Immature natural killer cell (primary cell): ENCODE measurements at regions not wholly inside any gene's neighbourhood (a gene's known extent, or its start where the extent isn't known, plus 50 kb on each side); places are given as distances from the start of the nearest gene placed in this dataset.
"Not testable (repeated sequence)": the region's sequence is repeated elsewhere in the genome, so short reads cannot be mapped to it uniquely, and the experiment has no call there.

ENCODE experiments used
- DNase-seq, 3 donors: peaks; one replicate each; pipeline ENCODE4 v3.0.0; 2022; ENCODE audit warnings: mixed read lengths in 1 of 3
- H3K27ac Mint-ChIP-seq, 6 donors: one replicate each; pipeline ENCODE4 v1.8.0; 2020; ENCODE audit warnings: mixed read lengths in 6 of 6, mild to moderate bottlenecking in 5 of 6, inconsistent platforms in 4 of 6, moderate library complexity in 3 of 6
- H3K27me3 Mint-ChIP-seq, 3 donors: one replicate each; pipeline ENCODE4 v1.8.0; 2020 to 2021; ENCODE audit warnings: low read depth in 3 of 3, mild to moderate bottlenecking in 3 of 3, mixed read lengths in 3 of 3, moderate library complexity in 3 of 3, inconsistent platforms in 1 of 3
- H3K36me3 Mint-ChIP-seq, 3 donors: one replicate each; pipeline ENCODE4 v1.8.0; 2020; ENCODE audit warnings: mixed read lengths in 3 of 3, inconsistent platforms in 2 of 3, mild to moderate bottlenecking in 2 of 3
- H3K4me1 Mint-ChIP-seq, 2 donors: one replicate each; pipeline ENCODE4 v1.8.0; 2020; ENCODE audit warnings: inconsistent platforms in 2 of 2, mild to moderate bottlenecking in 2 of 2, mixed read lengths in 2 of 2, moderate library complexity in 1 of 2
- H3K4me3 Mint-ChIP-seq, 5 donors: one replicate each; pipeline ENCODE4 v1.8.0; 2020; ENCODE audit warnings: mild to moderate bottlenecking in 5 of 5, mixed read lengths in 5 of 5, inconsistent platforms in 3 of 5, moderate library complexity in 3 of 5
- H3K9me3 Mint-ChIP-seq, 6 donors: one replicate each; pipeline ENCODE4 v1.8.0; 2020; ENCODE audit warnings: mild to moderate bottlenecking in 6 of 6, mixed read lengths in 6 of 6, inconsistent platforms in 4 of 6, moderate library complexity in 3 of 6

GRCh38 chr11:122604621-122605020, 50.9 kb upstream of the UBASH3B start:
- no peaks in the 10 kb centered on the region for H3K9me3 Mint-ChIP-seq
- H3K4me3 Mint-ChIP-seq: no peak overlapping the region
- H3K4me1 Mint-ChIP-seq: peaks cover 5 to 6% of the 10 kb centered on the region in 2 donors
- H3K36me3 Mint-ChIP-seq: no peaks in the 10 kb centered on the region
- H3K27me3 Mint-ChIP-seq: peaks cover 2 to 9% (median 7%) of the 10 kb centered on the region in 3 donors
- H3K27ac Mint-ChIP-seq: no peak overlapping the region
- no peak for DNase-seq

- no peaks in the 10 kb centered on the region for H3K36me3 Mint-ChIP-seq
- peaks cover 2 to 7% (median 2%) of the 10 kb centered on the region in 3 donors for H3K27me3 Mint-ChIP-seq
- no peak overlapping the region for H3K4me3 Mint-ChIP-seq
- no peak overlapping the region for H3K27ac Mint-ChIP-seq
- no peak for DNase-seq
- H3K9me3 Mint-ChIP-seq: no peaks in the 10 kb centered on the region
- H3K4me1 Mint-ChIP-seq: peaks cover 5 to 6% of the 10 kb centered on the region in 2 donors
Measured at GRCh38 chr11:122601141-122602125, 54.1 kb upstream of the UBASH3B start.

- H3K9me3 Mint-ChIP-seq: no peaks in the 10 kb centered on the region
- H3K27ac Mint-ChIP-seq: no peak overlapping the region
- no peak overlapping the region for H3K4me3 Mint-ChIP-seq
- no peak for DNase-seq
- H3K4me1 Mint-ChIP-seq: peaks cover 5 to 6% of the 10 kb centered on the region in 2 donors
- H3K36me3 Mint-ChIP-seq: no peaks in the 10 kb centered on the region
- H3K27me3 Mint-ChIP-seq: peaks cover 2 to 7% (median 2%) of the 10 kb centered on the region in 3 donors
Measured at GRCh38 chr11:122600290-122600689, 55.2 kb upstream of the UBASH3B start.

- Mint-ChIP-seq H3K27ac (no peak overlapping the region), H3K4me1 (peaks cover 4 to 6% of the 10 kb centered on the region in 2 donors), H3K36me3 (no peaks in the 10 kb centered on the region), H3K9me3 (no peaks in the 10 kb centered on the region), H3K4me3 (no peak overlapping the region), H3K27me3 (peaks cover 2 to 7% (median 2%) of the 10 kb centered on the region in 3 donors)
- DNase-seq: no peak
Measured at GRCh38 chr11:122599434-122599833, 56.1 kb upstream of the UBASH3B start.

GRCh38 chr11:122598971-122599370, 56.6 kb upstream of the UBASH3B start:
- no peaks in the 10 kb centered on the region for H3K9me3 Mint-ChIP-seq
- H3K4me3 Mint-ChIP-seq: no peak overlapping the region
- H3K36me3 Mint-ChIP-seq: no peaks in the 10 kb centered on the region
- DNase-seq: no peak
- H3K4me1 Mint-ChIP-seq: peaks cover 2 to 6% of the 10 kb centered on the region in 2 donors
- H3K27ac Mint-ChIP-seq: no peak overlapping the region
- H3K27me3 Mint-ChIP-seq: peaks cover 2 to 7% (median 2%) of the 10 kb centered on the region in 3 donors

GRCh38 chr11:122597511-122597910, 58.0 kb upstream of the UBASH3B start:
- no peak for DNase-seq
- Mint-ChIP-seq H3K4me3 (no peak overlapping the region), H3K27me3 (peaks cover 2 to 8% (median 2%) of the 10 kb centered on the region in 3 donors), H3K4me1 (no peaks in the 10 kb centered on the region), H3K36me3 (no peaks in the 10 kb centered on the region), H3K9me3 (no peaks in the 10 kb centered on the region), H3K27ac (no peak overlapping the region)

- Mint-ChIP-seq H3K27ac (no peak overlapping the region), H3K4me3 (no peak overlapping the region), H3K36me3 (no peaks in the 10 kb centered on the region), H3K9me3 (no peaks in the 10 kb centered on the region), H3K27me3 (peaks cover 0 to 17% (median 4%) of the 10 kb centered on the region in 3 donors), H3K4me1 (no peaks in the 10 kb centered on the region)
- DNase-seq: no peak
Measured at GRCh38 chr11:122594986-122595645, 60.4 kb upstream of the UBASH3B start.

GRCh38 chr11:122593473-122594420, 61.8 kb upstream of the UBASH3B start:
- no peak overlapping the region for H3K27ac Mint-ChIP-seq
- DNase-seq: no peak
- H3K27me3 Mint-ChIP-seq: peaks cover 3 to 23% (median 5%) of the 10 kb centered on the region in 3 donors
- no peak overlapping the region for H3K4me3 Mint-ChIP-seq
- H3K4me1 Mint-ChIP-seq: no peaks in the 10 kb centered on the region
- no peaks in the 10 kb centered on the region for H3K9me3 Mint-ChIP-seq
- peaks cover 0 to 4% (median 0%) of the 10 kb centered on the region in 3 donors for H3K36me3 Mint-ChIP-seq

- peaks cover 3 to 23% (median 7%) of the 10 kb centered on the region in 3 donors for H3K27me3 Mint-ChIP-seq
Measured at GRCh38 chr11:122592641-122593040, 62.9 kb upstream of the UBASH3B start.

GRCh38 chr11:122584670-122585069, 70.9 kb upstream of the UBASH3B start:
- peaks cover 0 to 5% (median 0%) of the 10 kb centered on the region in 3 donors for H3K36me3 Mint-ChIP-seq
- H3K4me3 Mint-ChIP-seq: no peak overlapping the region
- no peak for DNase-seq
- no peak overlapping the region for H3K27ac Mint-ChIP-seq
- H3K9me3 Mint-ChIP-seq: peaks cover 0 to 3% (median 0%) of the 10 kb centered on the region in 6 donors
- H3K4me1 Mint-ChIP-seq: peaks cover 11 to 14% of the 10 kb centered on the region in 2 donors
- peaks cover 3 to 8% (median 6%) of the 10 kb centered on the region in 3 donors for H3K27me3 Mint-ChIP-seq

More at GRCh38 chr11:122592641-122593040, 62.9 kb upstream of the UBASH3B start:
- H3K36me3 Mint-ChIP-seq: peaks cover 0 to 5% (median 4%) of the 10 kb centered on the region in 3 donors
- peaks cover 0 to 3% (median 0%) of the 10 kb centered on the region in 6 donors for H3K9me3 Mint-ChIP-seq
- H3K4me1 Mint-ChIP-seq: no peaks in the 10 kb centered on the region
- no peak overlapping the region for H3K27ac Mint-ChIP-seq
- DNase-seq: no peak
- no peak overlapping the region for H3K4me3 Mint-ChIP-seq

- Mint-ChIP-seq H3K4me3 (peak overlapping the region in 3 of 5 donors; percentile 82 to 88 (median 82)), H3K4me1 (peaks cover 11 to 14% of the 10 kb centered on the region in 2 donors)
- H3K27ac Mint-ChIP-seq, H3K27me3 Mint-ChIP-seq, H3K9me3 Mint-ChIP-seq, H3K36me3 Mint-ChIP-seq, DNase-seq: not testable (repeated sequence)
Measured at GRCh38 chr11:122580071-122580470, 75.5 kb upstream of the UBASH3B start.

- Mint-ChIP-seq H3K4me3 (no peak overlapping the region), H3K9me3 (no peaks in the 10 kb centered on the region), H3K36me3 (no peaks in the 10 kb centered on the region), H3K27ac (no peak overlapping the region), H3K27me3 (peaks cover 1 to 8% (median 2%) of the 10 kb centered on the region in 3 donors), H3K4me1 (peaks cover 11 to 14% of the 10 kb centered on the region in 2 donors)
- no peak for DNase-seq
Measured at GRCh38 chr11:122578171-122578825, 77.2 kb upstream of the UBASH3B start.

GRCh38 chr11:122572592-122572991, 82.9 kb upstream of the UBASH3B start:
- DNase-seq: no peak
- Mint-ChIP-seq H3K27me3 (peaks cover 4 to 7% (median 7%) of the 10 kb centered on the region in 3 donors), H3K4me1 (no peaks in the 10 kb centered on the region), H3K27ac (no peak overlapping the region), H3K36me3 (no peaks in the 10 kb centered on the region), H3K9me3 (no peaks in the 10 kb centered on the region), H3K4me3 (no peak overlapping the region)
